ENCODE measurements at regions not wholly inside any gene's neighbourhood (a gene's known extent, or its start where the extent isn't known, plus 50 kb on each side); places are given as distances from the start of the nearest gene placed in this dataset.

- H3K27ac ChIP-seq, result no peak overlapping the region
- ChIA-PET POLR2A (ENCODE audit: low non-redundant PET) (no interaction called here), CTCF (interaction anchor here (0.6 kb wide), 1 partner anchor 190 kb away, joined by 5 read pairs; no protein-coding TSS in a partner anchor)
- TF ChIP-seq CTCF (conservative IDR thresholded peaks at IDR 0.05; ENCODE audit: low read depth), result no peak
- DNase-seq (ENCODE audit: low spot score), result no peak
Observed at GRCh38 chr16:48820379-48820778, 210.4 kb upstream of the N4BP1 start.

- H3K27ac ChIP-seq, result no peak overlapping the region
- CTCF ChIA-PET, result no interaction called here
- TF ChIP-seq CTCF (conservative IDR thresholded peaks at IDR 0.05; ENCODE audit: low read depth), result no peak
- DNase-seq (ENCODE audit: low spot score), result no peak
- POLR2A ChIA-PET (ENCODE audit: low non-redundant PET), result no interaction called here
Observed at GRCh38 chr16:48818257-48818656, 208.3 kb upstream of the N4BP1 start.

- no peak overlapping the region for H3K27ac ChIP-seq
- ChIA-PET POLR2A (ENCODE audit: low non-redundant PET) (no interaction called here), CTCF (interaction anchor here (0.7 kb wide), 1 partner anchor 478 kb away, joined by 3 read pairs; no protein-coding TSS in a partner anchor)
- TF ChIP-seq CTCF (conservative IDR thresholded peaks at IDR 0.05; ENCODE audit: low read depth), result no peak
- DNase-seq (ENCODE audit: low spot score), result no peak
Observed at GRCh38 chr16:48817032-48817431, 207.1 kb upstream of the N4BP1 start.

- CTCF ChIA-PET, result no interaction called here
- no peak for DNase-seq (ENCODE audit: low spot score)
- no peak overlapping the region for H3K27ac ChIP-seq
- TF ChIP-seq CTCF (conservative IDR thresholded peaks at IDR 0.05; ENCODE audit: low read depth), result no peak
- POLR2A ChIA-PET (ENCODE audit: low non-redundant PET), result no interaction called here
Observed at GRCh38 chr16:48816393-48816792, 206.4 kb upstream of the N4BP1 start.

- H3K27ac ChIP-seq, result no peak overlapping the region
- DNase-seq (ENCODE audit: low spot score), result no peak
- CTCF ChIA-PET, result no interaction called here
- no peak for TF ChIP-seq CTCF (conservative IDR thresholded peaks at IDR 0.05; ENCODE audit: low read depth)
- POLR2A ChIA-PET (ENCODE audit: low non-redundant PET), result no interaction called here
Observed at GRCh38 chr16:48814994-48815393, 205.0 kb upstream of the N4BP1 start.

GRCh38 chr16:48813485-48813884 lies 203.5 kb upstream of the N4BP1 start:
- ChIA-PET CTCF (no interaction called here), POLR2A (ENCODE audit: low non-redundant PET) (no interaction called here)
- no peak for DNase-seq (ENCODE audit: low spot score)
- no peak for TF ChIP-seq CTCF (conservative IDR thresholded peaks at IDR 0.05; ENCODE audit: low read depth)
- H3K27ac ChIP-seq, result no peak overlapping the region

GRCh38 chr16:48812856-48813255 lies 202.9 kb upstream of the N4BP1 start:
- H3K27ac ChIP-seq, result no peak overlapping the region
- DNase-seq (ENCODE audit: low spot score), result no peak
- ChIA-PET CTCF (no interaction called here), POLR2A (ENCODE audit: low non-redundant PET) (no interaction called here)
- TF ChIP-seq CTCF (conservative IDR thresholded peaks at IDR 0.05; ENCODE audit: low read depth), result no peak

Measured in RWPE1 (cell line).